ENCODE measurements at regions not wholly inside any gene's neighbourhood (a gene's known extent, or its start where the extent isn't known, plus 50 kb on each side); places are given as distances from the start of the nearest gene placed in this dataset.

DNA sequence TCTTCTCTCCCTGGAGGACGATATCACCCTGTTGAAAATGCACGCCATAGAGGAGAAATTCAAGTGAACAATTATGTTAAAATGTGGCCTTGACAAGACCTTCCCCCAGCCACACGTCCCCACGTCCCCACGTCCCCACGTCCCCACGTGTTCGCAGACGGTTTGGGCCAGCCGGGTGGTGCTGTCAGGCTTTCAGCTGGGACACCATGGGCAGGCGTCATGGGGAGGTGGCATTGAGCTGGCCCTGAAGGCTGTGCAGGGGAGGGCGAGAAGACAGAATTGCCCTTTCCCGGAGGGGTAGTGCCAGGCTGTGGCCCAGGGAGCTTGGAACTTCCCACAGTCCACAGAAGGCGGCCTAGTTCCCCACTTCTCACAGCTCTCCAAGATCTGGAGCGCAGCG lies 240.7 kb upstream of the RAB6C start:
- no peak overlapping the region for H3K4me3 ChIP-seq
- no peak overlapping the region for H3K27ac ChIP-seq
- ATAC-seq (no peak), DNase-seq (no peak)
- 90% methylated on average over 2 of the region's 16 CpGs for WGBS (ENCODE audit: insufficient coverage, low coverage, low lambda C conversion rate, missing lambda C conversion rate)
- H3K4me1 ChIP-seq, result no peaks in the 10 kb centered on the region
- no peaks in the 10 kb centered on the region for H3K36me3 ChIP-seq
- intact Hi-C loops (cut with DNase I), result no loop called here
- TF ChIP-seq POLR2A (IDR thresholded peaks at IDR 0.05), result no peak
- TF ChIP-seq, protein P1, sequence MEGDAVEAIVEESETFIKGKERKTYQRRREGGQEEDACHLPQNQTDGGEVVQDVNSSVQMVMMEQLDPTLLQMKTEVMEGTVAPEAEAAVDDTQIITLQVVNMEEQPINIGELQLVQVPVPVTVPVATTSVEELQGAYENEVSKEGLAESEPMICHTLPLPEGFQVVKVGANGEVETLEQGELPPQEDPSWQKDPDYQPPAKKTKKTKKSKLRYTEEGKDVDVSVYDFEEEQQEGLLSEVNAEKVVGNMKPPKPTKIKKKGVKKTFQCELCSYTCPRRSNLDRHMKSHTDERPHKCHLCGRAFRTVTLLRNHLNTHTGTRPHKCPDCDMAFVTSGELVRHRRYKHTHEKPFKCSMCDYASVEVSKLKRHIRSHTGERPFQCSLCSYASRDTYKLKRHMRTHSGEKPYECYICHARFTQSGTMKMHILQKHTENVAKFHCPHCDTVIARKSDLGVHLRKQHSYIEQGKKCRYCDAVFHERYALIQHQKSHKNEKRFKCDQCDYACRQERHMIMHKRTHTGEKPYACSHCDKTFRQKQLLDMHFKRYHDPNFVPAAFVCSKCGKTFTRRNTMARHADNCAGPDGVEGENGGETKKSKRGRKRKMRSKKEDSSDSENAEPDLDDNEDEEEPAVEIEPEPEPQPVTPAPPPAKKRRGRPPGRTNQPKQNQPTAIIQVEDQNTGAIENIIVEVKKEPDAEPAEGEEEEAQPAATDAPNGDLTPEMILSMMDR (IDR thresholded peaks at IDR 0.05), result no peak
- H3K27me3 ChIP-seq, result no peaks in the 10 kb centered on the region
- no peaks in the 10 kb centered on the region for H3K9me3 ChIP-seq

DNA sequence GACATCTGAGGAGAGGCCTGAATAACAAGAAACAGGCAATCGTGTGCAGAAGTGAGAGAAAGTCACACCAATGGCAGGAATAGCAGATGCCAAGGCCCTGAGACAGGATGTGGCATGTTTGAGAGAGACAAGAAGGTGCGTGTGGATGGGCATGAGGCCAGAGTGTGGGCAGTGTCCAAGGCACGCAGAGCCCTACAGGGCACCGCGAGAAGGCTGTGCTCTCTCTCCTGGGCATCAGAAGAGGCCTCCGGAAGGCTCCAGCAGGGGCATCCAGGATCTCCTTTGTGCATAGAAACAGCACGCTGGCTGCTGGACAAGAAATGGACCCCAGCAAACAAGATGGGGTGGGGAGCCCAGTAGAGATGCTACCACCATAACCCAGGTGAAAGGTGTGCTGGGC lies 239.0 kb upstream of the RAB6C start:
- H3K27me3 ChIP-seq, result no peaks in the 10 kb centered on the region
- H3K36me3 ChIP-seq, result no peaks in the 10 kb centered on the region
- no peaks in the 10 kb centered on the region for H3K4me1 ChIP-seq
- WGBS (ENCODE audit: insufficient coverage, low coverage, low lambda C conversion rate, missing lambda C conversion rate), result 54% methylated on average over 5 of the region's 7 CpGs
- intact Hi-C loops (cut with DNase I), result no loop called here
- no peak for TF ChIP-seq POLR2A (IDR thresholded peaks at IDR 0.05)
- TF ChIP-seq, protein P1 (IDR thresholded peaks at IDR 0.05), result no peak
- no peak overlapping the region for H3K4me3 ChIP-seq
- H3K27ac ChIP-seq, result no peak overlapping the region
- no peaks in the 10 kb centered on the region for H3K9me3 ChIP-seq
- DNase-seq (no peak), ATAC-seq (no peak)

DNA sequence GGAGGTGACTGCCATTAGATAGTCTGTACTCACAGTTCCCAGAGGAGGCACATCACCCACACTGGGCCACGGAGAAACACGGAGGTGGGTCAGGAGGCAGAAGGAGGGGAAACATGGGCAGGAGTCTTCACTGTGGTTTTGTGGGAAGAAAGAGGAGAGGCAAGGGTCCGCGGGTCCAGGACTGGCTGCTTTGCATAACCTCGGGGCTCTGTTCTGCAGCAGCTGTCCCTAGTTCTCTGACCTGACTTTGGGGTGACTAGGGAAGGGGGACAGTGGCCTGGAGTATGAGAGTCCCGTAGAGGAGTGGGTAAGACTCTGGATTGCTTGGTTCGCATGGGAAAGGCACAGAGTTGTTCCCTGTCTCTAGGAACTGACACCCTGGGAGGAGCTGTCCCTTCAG lies 238.3 kb upstream of the RAB6C start:
- no peak overlapping the region for H3K27ac ChIP-seq
- TF ChIP-seq, protein P1 (IDR thresholded peaks at IDR 0.05), result no peak
- TF ChIP-seq POLR2A (IDR thresholded peaks at IDR 0.05), result no peak
- H3K27me3 ChIP-seq, result no peaks in the 10 kb centered on the region
- no peaks in the 10 kb centered on the region for H3K4me1 ChIP-seq
- 54% methylated on average over 5 of the region's 7 CpGs for WGBS (ENCODE audit: insufficient coverage, low coverage, low lambda C conversion rate, missing lambda C conversion rate)
- H3K36me3 ChIP-seq, result no peaks in the 10 kb centered on the region
- no peak for ATAC-seq
- no peaks in the 10 kb centered on the region for H3K9me3 ChIP-seq
- intact Hi-C loops (cut with DNase I), result no loop called here
- no peak for DNase-seq
- H3K4me3 ChIP-seq, result no peak overlapping the region

DNA sequence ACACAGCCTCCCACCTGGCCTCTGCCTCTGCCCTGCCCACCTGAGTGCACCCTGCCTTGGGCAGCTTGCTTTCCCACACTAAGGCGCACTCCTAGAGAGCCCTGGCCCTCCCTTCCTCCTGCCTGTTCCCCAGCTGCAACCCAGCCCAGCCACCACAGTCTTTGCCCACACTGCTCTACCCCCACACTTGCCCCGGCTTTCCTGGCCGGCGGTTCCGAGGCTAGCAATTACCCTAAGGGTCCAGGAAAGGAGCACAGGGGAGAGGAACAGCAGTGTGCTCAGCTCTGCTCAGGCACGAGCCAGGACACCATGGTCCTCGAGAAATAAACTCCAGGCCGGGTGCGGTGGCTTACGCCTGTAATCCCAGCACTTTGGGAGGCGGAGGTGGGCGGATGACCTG lies 237.8 kb upstream of the RAB6C start:
- no peak overlapping the region for H3K27ac ChIP-seq
- H3K4me1 ChIP-seq, result no peaks in the 10 kb centered on the region

More for the DNA sequence above, 237.8 kb upstream of the RAB6C start:
- ATAC-seq, result no peak
- TF ChIP-seq, protein P1 (IDR thresholded peaks at IDR 0.05), result no peak
- TF ChIP-seq POLR2A (IDR thresholded peaks at IDR 0.05), result no peak
- intact Hi-C loops (cut with DNase I), result no loop called here
- no peaks in the 10 kb centered on the region for H3K27me3 ChIP-seq
- WGBS (ENCODE audit: insufficient coverage, low coverage, low lambda C conversion rate, missing lambda C conversion rate), result 80% methylated on average over 7 of the region's 12 CpGs
- no peaks in the 10 kb centered on the region for H3K36me3 ChIP-seq
- no peak for DNase-seq
- H3K4me3 ChIP-seq, result no peak overlapping the region
- no peaks in the 10 kb centered on the region for H3K9me3 ChIP-seq

Measured in right lobe of liver (tissue), 6 donors.